HG03558 (cell line): ENCODE measurements at regions not wholly inside any gene's neighbourhood (a gene's known extent, or its start where the extent isn't known, plus 50 kb on each side); places are given as distances from the start of the nearest gene placed in this dataset.

Experiments
- ATAC-seq: cut with Tn5 transposase; IDR thresholded peaks from one replicate; pipeline ENCODE4 v1.9.1; 2021; ENCODE audit warnings: moderate number of reproducible peaks; ENCODE audit not compliant: unreplicated experiment; ENCODE audit errors: extremely low read depth

DNA sequence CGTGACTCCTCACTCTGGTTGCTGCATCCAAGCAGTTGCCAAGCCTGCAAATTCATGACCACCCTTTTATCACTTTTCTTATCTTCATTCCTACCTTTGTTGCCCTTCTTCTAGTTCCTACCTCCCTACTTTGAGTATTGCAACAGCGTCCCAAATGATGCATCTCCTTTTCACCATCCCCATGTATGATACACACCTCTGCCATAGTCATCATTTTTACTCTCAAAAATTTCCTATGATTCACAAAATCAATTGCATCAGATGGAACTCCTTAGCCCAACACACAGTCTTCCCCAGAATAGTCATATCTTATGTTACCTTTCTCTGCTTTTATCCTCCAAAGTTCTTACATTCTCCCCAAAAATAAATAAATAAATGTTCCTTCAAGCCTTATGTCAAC lies 262.6 kb downstream of the TBL1XR1 start:
- no peak for ATAC-seq

DNA sequence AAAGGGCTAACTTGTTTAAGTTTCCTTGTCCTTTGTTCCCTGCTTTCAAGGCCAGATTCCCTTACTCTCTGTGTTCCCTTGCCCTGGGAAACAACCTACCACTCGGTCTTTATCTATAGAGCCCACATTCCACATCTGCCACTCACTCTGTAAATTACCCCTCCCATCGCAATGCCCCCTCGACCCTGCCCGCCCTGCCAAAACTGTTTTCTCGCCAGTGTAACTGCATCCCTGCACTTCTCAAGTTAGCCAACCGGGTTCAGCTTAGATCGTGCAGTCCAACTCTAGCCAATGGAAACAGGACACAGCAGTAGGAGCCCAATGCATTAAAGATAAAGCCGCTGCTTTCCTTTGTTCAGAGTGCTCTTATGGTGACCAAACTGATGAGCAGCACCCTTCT lies 263.6 kb downstream of the TBL1XR1 start:
- ATAC-seq, result no peak

DNA sequence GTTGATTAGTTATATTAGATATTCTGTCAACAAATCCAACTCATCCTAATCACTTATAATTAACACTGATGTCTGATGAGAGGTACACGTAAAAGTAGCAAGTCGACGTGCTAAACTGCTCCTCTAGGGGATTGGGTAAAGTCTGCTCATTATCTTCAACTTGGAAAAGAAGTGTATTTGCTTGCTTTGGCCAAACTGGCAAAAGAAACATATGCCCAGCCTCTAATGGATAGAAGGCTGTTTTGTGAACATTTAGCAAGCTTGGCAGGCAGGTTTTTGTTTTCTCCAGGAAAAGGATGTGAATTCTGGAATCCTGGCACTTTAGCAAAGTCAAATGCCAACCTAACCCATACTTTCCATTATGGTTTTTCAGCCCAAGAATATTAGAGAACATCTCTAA lies 264.8 kb downstream of the TBL1XR1 start:
- ATAC-seq, result no peak

DNA sequence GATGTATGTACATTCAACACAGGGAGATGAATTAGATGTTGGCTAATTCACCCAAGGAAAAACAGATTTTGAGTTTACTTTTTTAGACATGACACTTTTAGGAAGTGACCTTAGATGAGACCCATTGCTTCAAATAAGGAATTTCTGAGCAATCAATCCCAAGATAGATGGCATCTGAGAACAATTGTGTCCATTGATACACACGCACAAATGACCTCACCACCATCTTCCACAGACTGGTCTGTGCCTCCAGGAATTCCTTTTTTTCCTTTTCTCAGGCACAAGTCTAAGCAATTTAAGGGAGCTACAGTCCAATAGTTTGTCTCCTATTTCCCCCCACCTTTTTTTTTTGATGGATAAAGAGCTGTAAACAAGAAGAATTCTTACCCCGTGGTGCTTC lies 265.3 kb downstream of the TBL1XR1 start:
- no peak for ATAC-seq

DNA sequence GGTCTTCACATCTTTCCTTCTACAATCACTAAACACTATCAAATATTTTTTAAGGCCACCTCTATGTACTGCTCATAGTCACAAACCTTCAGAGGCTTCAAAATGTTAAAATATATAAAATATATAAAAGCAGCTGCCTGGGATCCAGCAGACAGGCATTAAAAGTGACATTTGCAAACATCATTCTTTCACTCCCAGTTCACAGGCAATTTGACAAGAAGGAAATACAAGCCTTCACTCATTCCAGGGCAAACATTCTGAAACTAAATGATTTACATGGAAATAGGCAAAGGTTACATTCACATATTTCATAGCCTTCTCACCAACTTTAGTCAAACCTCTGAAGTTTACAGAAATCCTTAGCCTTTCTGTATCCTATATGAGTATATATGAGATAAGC lies 266.3 kb downstream of the TBL1XR1 start:
- ATAC-seq, result no peak

DNA sequence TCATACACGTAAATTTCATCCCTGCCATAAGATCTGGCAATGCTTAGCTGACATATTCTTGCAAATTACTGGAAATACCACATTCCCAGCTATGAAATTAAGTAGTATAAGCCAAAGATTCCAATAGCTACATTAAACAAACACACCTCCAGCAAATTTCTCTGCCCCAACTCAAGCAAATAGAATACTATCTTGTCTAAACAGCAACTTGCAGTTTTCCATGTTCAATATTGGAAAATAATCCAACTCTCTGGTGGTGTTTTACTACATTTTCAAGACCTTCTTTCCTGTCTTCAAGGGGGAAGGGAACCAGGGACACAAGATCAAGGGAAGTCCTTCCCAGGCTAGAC lies 268.7 kb downstream of the TBL1XR1 start:
- ATAC-seq, result no peak

DNA sequence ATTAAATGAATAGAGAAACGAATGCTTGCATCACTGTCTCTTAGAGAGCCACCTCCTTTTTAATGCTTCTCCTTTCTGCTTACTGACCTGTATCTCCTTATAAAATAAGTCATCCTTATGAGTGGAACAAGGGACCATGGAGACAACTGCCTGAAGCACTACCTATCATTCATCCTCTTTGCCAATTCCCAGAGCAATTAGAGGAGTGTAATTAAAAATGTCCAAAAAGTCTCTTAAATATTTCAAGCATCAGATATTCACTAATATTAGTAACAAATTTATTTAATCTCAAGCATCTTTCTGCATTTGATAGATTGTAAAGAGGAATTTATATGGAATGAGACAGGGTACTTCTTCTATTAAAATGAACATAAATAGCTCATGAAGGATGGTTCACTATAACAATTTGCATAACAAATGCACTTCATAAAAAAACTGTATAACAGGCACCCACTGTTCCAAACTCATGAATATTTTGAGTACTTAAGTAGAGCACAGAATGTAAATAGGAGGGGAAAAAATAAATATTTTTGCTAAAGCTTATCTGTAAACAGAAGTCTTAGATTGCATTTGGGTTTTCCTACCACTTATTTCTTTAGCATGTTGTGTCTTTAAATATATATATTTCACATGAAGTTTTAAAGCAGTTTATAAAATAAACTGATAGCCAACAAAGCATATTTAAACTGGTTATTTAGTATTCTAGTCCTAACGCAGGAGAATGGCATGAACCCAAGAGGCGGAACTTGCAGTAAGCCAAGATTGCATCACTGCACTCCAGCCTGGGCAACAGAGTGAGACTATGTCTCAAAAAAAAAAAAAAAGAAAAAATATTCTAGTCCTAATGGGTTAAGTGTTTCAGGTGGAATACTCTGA lies 269.3 kb downstream of the TBL1XR1 start:
- ATAC-seq, result no peak

DNA sequence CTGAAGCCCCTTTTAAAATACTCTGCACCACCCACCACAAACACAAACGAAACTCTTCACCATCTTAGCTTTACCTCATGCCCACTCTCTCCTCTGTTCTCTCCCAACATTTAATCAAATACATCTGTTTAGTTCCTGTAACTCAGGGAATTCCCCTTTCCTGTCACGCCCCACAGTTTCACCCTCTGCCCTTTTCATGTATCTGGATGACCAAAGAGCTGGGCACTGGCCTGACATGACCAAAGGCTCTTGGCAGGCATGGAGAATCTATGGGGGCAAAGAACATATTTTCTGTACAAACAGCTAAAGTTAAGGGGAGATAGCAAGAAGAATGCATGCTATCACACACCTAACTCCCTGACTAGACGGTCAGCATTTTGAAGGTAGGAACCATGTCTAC lies 270.0 kb downstream of the TBL1XR1 start:
- ATAC-seq, result no peak

DNA sequence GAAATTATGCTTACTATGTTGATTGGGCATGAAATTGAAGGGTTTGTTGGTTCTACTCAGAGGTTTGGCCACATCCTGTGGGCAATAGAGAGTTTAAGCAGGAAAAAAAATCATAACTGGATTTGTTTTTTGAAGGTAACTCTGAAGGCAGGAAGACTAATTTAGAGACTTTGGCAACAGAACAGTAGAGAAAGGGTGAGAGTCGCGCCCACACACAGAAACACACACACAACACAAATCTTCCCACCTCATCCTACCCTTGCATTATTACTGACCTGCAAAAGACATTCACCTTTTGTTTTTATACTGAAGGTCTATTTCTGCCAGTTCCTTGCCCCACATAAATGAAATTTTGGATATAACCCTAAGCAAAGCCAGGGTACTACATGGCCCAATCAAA lies 270.6 kb downstream of the TBL1XR1 start:
- no peak for ATAC-seq

DNA sequence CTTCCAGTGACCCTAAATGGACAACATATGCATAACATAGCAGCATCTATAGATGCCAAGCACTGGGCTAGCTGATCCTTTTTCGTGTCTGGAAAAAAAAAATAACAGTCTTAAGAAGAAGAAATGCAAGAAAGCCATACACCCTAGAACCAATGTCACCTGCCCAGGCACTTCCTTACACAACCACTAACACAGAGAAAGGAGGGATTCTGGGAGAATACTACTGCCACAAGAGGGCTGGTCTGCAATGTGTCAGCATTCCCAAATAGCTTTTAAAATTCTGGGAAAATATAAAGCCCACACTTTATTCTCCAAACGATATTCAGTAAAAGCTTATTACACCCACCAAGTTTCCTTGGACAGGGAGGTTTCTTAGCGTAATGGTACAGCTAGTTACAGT lies 271.2 kb downstream of the TBL1XR1 start:
- no peak for ATAC-seq

DNA sequence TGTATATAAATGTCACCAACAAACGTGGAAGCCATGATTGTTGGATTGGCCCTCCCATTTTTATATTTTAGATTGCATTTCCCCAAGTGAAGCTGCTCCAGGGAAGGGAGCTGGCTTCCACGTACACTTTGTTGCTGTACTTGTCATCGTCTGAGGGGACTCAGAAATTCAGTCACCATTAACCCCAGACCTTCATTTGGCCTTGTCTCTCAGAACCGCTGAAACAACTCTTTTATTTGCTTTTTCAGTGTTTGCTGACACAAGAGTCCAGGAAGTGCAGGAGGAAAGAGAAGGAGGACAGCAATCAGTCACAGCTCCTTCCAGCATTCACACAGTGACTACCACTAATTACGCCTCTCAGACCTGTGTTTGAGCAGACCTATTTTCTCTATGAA lies 276.5 kb downstream of the TBL1XR1 start:
- ATAC-seq, result no peak

DNA sequence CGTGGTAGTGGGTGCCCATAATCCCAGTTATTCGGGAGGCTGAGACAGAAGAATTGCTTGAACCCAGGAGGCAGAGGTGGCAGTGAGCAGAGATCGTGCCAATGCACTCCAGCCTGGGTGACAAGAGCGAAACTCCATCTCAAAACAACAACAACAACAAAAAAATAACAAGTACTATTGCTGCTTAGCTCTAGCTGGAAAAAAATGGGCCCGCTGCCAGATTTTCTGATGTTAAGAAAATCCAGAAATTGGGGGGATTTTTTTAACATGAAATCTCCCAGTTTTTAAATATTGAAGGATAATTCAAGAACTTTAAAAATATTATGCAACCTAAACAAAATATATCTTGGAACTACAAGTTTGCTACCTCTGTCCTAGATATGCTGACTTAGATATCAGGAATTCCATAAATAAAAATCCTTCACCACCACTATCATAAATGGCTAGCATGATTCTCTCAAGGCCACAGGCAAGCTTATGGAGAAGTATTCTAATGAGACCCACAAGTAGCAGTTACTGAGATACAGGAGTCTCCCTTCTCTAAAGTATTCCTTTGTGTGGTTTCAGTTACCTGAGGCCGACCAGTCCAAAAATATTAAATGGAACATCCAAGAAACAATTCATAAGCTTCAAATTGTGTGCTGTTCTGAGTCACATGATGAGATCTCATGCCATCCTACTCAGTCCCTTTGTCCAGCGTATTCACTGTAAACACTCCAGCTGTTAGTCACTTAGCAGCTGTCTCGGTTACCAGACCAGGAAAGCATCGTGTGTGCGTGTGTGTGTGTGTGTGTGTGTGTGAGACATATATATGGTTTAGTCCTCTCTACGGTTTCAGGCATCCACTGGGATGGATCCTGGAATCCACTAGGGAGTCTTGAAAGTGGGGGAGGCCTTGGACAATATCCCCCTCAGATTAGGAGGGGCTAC lies 277.2 kb downstream of the TBL1XR1 start:
- ATAC-seq, result no peak

DNA sequence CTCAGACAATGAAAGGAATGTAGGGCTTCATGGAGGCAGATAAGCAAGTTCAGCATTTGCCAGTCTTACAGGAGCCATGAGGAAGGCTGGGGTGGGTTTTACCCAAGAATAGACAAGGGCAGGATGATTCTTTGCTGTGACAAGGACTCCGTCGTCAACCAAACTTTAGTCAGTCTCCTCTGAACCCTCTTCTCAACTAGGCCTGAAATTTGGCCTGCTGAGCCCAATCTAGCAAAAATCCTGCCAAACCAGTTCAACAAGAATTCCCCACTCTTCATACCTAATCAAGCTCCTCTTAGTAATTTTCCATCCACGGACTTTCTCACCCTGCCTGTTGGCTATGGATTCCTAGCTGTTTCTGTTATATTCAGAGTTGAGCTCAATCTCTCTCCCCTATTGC lies 280.5 kb downstream of the TBL1XR1 start:
- no peak for ATAC-seq

DNA sequence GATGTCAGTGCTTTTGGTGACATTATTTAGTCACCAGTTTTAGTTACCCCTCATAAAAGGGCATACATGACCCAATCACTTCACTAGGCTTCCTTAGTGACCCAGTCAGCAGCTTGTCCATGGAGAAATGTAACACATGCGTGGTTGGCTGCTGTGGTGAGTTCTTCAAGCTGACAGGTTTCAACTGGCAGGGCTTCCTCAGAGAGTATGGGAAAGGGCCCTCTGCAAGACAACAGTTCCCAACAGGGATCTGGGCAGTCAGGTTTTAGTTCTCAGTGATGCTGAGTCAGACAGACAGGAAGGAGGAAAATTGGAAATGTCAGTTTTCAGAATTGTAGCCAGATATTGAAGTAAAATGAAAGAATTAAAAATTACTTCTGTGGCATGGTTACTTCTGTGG lies 282.5 kb downstream of the TBL1XR1 start:
- ATAC-seq, result no peak

DNA sequence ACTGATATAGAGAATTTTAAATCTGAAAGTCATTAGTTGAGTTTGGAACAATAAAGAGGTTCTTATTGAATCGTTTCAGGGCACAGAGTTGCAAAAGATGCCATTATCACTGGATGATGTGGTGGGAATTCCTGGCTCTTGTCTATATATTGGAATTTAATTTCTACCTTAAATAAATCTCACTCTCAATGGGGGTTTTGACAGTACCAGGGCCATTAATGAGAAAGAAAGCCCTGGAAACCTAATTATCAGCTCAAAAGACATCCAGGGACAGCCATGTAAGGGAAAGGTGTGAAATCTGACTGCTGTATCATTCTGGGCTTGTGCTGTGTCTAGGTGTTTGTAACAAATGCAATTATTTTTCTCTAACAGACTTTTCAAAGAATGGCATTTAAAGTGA lies 285.7 kb downstream of the TBL1XR1 start:
- ATAC-seq, result no peak

DNA sequence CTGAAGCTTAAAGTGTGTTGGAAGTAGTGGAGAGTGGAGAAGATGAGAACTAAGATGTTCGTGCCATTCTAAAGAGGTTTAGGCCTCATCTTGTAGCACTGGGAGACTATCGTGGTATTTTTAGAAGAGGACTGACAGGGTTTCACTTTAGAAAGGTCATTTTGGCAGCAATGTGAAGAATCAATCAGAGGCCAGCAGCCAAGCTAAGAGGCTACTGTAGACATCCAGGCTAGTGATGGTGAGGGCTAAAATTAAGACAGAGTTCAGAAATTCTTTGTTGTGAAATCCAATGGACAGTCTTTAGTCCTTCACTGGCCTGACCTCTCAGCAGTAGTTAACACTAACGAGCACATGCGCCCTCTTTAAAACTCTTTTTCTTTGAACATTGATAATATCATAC lies 288.2 kb downstream of the TBL1XR1 start:
- ATAC-seq, result no peak

DNA sequence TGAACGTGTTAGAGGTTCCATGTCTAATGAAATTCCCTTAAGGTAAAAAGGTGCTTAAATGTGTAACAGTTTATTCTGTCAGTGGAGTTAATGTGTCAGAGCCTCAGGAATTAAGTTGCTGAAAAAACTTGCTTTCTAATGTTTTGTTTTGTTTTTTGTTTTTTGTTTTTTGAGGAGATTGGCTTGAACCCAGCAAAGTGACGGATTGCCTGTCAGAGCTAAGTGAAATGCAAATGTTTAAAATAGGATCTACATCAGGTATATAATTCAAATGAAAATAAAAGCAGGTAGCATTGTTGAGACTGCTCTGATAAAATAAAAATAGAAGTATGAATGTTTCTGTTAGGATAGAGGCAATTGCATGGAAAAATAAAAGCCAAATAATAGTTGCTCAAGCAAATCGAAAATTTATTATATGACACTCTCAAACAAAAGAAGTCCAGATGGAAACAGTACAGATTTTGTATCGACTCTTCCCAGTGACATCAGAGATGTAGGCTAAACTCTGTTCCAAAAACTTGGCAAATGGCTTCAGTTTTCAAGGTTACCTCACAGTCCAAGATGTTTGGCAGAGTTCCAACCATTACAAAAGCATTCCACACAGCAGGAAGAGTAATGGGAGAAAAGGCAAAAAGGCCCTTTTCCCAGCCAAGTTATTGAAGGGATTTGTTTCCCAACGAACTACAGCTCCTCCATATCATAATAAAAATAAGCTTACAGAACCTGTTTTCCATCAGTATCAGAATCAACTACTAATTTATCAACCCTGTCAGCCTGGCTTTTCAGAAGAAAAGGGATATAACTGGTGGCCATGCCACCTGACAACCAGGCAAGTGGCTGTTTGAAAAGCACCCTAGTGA lies 291.0 kb downstream of the TBL1XR1 start:
- no peak for ATAC-seq

DNA sequence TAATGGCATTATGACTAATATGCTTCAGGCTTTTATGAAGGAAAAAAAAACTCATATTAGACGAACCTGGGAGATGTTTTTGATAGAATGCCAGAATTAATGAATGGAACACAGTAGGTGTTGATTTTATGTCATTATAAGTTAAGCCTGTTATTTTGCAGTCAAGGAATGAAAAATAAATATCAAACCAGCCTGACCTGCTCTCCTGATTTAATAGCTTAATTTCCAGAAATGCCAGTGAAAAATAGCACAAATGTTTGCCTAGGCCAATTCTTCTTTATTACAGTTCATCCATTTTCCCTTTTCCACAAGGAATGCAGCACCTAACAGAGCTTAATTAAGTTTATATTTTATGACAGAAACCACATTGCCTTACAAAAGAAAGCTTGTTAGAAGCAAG lies 292.0 kb downstream of the TBL1XR1 start:
- no peak for ATAC-seq

DNA sequence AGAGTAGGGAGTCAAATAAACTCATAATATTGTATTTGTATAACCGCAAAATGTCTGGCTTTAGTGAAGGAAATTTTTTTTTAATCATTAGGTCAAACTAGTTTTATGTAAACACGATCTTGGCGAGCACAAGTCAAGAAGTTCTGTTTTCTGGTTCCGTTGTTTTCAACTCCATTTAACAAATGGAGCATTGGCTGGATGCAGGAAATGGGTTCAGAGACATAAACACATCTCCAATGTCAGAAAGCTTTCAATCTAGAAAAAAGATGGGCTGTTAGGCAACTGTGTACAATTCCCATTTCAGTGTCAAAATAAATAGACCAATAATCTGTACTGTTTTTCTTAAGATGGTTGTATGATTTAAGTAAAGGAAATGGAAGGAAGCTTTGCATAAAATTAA lies 292.8 kb downstream of the TBL1XR1 start:
- no peak for ATAC-seq

DNA sequence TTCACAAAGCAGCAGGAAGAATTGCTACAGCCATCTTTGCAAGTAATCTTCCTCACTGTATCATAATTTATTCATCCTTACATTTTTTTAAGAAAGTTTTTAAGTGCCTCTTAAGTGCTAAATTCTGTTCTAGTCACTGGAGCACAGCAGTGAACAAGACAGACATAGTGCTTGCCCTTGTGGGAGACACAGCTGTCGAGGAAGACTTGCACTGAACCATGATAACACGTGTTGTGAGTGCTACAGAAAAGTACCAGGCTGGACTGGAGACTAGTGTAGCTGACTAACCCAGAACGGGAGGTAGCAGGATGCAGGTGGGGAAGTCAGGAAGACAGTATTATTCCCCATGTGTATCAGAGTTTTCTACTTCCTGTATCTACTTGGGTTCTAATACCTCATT lies 300.6 kb downstream of the TBL1XR1 start:
- no peak for ATAC-seq

DNA sequence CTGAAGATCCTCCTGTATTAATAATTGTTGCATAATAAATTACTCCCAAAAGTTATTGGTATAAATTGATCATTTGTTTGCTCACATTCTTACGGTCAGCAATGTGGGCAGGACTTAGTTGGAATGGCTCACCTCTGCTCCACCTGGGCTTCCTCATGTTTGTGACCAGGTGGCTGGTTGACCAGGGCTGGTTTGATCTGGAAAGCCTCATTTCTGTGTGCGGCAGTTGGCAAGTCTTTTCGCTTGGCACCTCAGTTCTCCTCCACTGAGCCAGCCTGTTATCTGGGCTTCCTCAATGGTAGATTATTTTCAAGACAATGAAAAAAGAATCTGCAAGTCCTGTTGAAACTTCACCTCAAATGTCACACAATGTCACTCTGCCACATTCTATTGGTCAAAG lies 301.1 kb downstream of the TBL1XR1 start:
- no peak for ATAC-seq
